Right cardiac atrium (tissue), 5 donors: ENCODE measurements at regions not wholly inside any gene's neighbourhood (a gene's known extent, or its start where the extent isn't known, plus 50 kb on each side); places are given as distances from the start of the nearest gene placed in this dataset.
A peak's percentile ranks its signal among the peaks of the same experiment; 100 is the strongest.

Experiments
- ATAC-seq, 2 donors: fragments of 200-7000 bp; cut with Tn5 transposase; one replicate each; pipeline versions ENCODE4 v1.8.0 to v1.9.1; 2020; ENCODE audit warnings: moderate library complexity in 2 of 2, mild to moderate bottlenecking in 1 of 2
- DNase-seq, 3 donors: peaks; one replicate each; pipeline ENCODE4 v3.0.0-alpha.2; 2020
- H3K27ac ChIP-seq: one replicate; pipeline ENCODE4 v1.5.1; 2013; ENCODE audit warnings: mild to moderate bottlenecking, low read length, control low read depth, moderate library complexity
- H3K27me3 ChIP-seq: one replicate; pipeline ENCODE4 v1.6.1; 2013; ENCODE audit not compliant: control insufficient read depth, insufficient read depth
- H3K4me1 ChIP-seq: one replicate; pipeline ENCODE4 v1.6.1; 2013; ENCODE audit warnings: low read length; ENCODE audit not compliant: control insufficient read depth, insufficient read depth
- H3K4me3 ChIP-seq: one replicate; pipeline ENCODE4 v1.5.1; 2013; ENCODE audit warnings: low read length, control low read depth
- H3K9me3 ChIP-seq: one replicate; pipeline ENCODE4 v1.6.1; 2013; ENCODE audit warnings: low read length; ENCODE audit not compliant: control insufficient read depth
- WGBS: extraction: QIAGEN DNeasy Blood & Tissue Kit; methylation state at CpG from one replicate; pipeline ENCODE4 v1.1.7; 2013; 5-methylcytosine and 5-hydroxymethylcytosine counted together
- intact Hi-C, 4 donors: fragments of 100-400 bp; cut with DNase I; formaldehyde crosslinking; loops; one replicate each; pipeline versions ENCODE4 v1.11.0 to v1.14.0; 2022 to 2023
- donor health status: healthy with polysubstance abuse.
- donor health status: DM: no; HTN: yes; CAD: no.
- donor health status: DM: no; HTN: no; CAD: no.
- donor health status: DM: no; HTN: yes; CAD: no; lungs with severe emphysema.
- donor health status: DM: yes; HTN: yes; CAD: no.

GRCh38 chr9:109904666-109905065 lies 124.7 kb downstream of the PALM2AKAP2 start:
- Histone ChIP-seq H3K27ac (no peak overlapping the region), H3K9me3 (no peaks in the 10 kb centered on the region), H3K4me1 (peaks cover 5% of the 10 kb centered on the region), H3K4me3 (no peak overlapping the region), H3K27me3 (no peaks in the 10 kb centered on the region)
- no peak for DNase-seq
- 74% methylated on average over 5 of the region's 5 CpGs for WGBS
- intact Hi-C loops, result loop anchor here in 3 of 4 donors (5.0 to 10.0 kb wide), 3 partner anchors 150 to 313 kb away; no protein-coding TSS in a partner anchor
- ATAC-seq, result no peak

- Histone ChIP-seq H3K9me3 (no peaks in the 10 kb centered on the region), H3K4me3 (no peak overlapping the region), H3K4me1 (peaks cover 6% of the 10 kb centered on the region), H3K27ac (no peak overlapping the region), H3K27me3 (no peaks in the 10 kb centered on the region)
- ATAC-seq, result no peak
- DNase-seq, result no peak
- WGBS, result 90% methylated on average over 9 of the region's 9 CpGs
- intact Hi-C loops, result loop anchor here in 2 of 4 donors (10.0 kb wide), 2 partner anchors 149 to 249 kb away; no protein-coding TSS in a partner anchor
Measured at GRCh38 chr9:109905472-109905871, 125.5 kb downstream of the PALM2AKAP2 start.

- WGBS, result 40% methylated on average over 2 of the region's 2 CpGs
- ATAC-seq (no peak), DNase-seq (no peak)
- intact Hi-C loops, result loop anchor here in 2 of 4 donors (10.0 kb wide), 2 partner anchors 148 to 248 kb away; no protein-coding TSS in a partner anchor
- Histone ChIP-seq H3K27ac (peak overlapping the region; percentile 80), H3K9me3 (no peaks in the 10 kb centered on the region), H3K4me1 (peaks cover 7% of the 10 kb centered on the region), H3K27me3 (no peaks in the 10 kb centered on the region), H3K4me3 (no peak overlapping the region)
Measured at GRCh38 chr9:109906766-109907382, 126.9 kb downstream of the PALM2AKAP2 start.

GRCh38 chr9:109907400-109907799 lies 127.4 kb downstream of the PALM2AKAP2 start:
- ATAC-seq (peak; percentile 79 to 93), DNase-seq (peak; percentile 64 to 67 (median 65))
- H3K4me3 ChIP-seq, result no peak overlapping the region
- peaks cover 7% of the 10 kb centered on the region for H3K4me1 ChIP-seq
- no peaks in the 10 kb centered on the region for H3K27me3 ChIP-seq
- H3K27ac ChIP-seq, result peak overlapping the region; percentile 80
- no peaks in the 10 kb centered on the region for H3K9me3 ChIP-seq
- 62% methylated on average over 5 of the region's 5 CpGs for WGBS
- intact Hi-C loops, result loop anchor here in 2 of 4 donors (10.0 kb wide), 2 partner anchors 147 to 247 kb away; no protein-coding TSS in a partner anchor

GRCh38 chr9:109907810-109908458 lies 127.9 kb downstream of the PALM2AKAP2 start:
- DNase-seq (peak in 1 of 3 donors; percentile 40), ATAC-seq (peak; percentile 31 to 57)
- H3K27ac ChIP-seq, result peak overlapping the region; percentile 73
- H3K27me3 ChIP-seq, result no peaks in the 10 kb centered on the region
- WGBS, result 66% methylated on average over 4 of the region's 4 CpGs
- intact Hi-C loops, result loop anchor here in 2 of 4 donors (10.0 kb wide), 2 partner anchors 147 to 247 kb away; no protein-coding TSS in a partner anchor
- H3K4me1 ChIP-seq, result peaks cover 7% of the 10 kb centered on the region
- H3K4me3 ChIP-seq, result no peak overlapping the region
- H3K9me3 ChIP-seq, result no peaks in the 10 kb centered on the region

GRCh38 chr9:109908459-109909390 lies 128.7 kb downstream of the PALM2AKAP2 start:
- Histone ChIP-seq H3K4me3 (no peak overlapping the region), H3K27me3 (no peaks in the 10 kb centered on the region), H3K27ac (peak overlapping the region; percentile 73), H3K9me3 (no peaks in the 10 kb centered on the region), H3K4me1 (peaks cover 9% of the 10 kb centered on the region)
- intact Hi-C loops, result loop anchor here in 2 of 4 donors (10.0 kb wide), 2 partner anchors 146 to 246 kb away; no protein-coding TSS in a partner anchor
- ATAC-seq (no peak), DNase-seq (no peak)
- WGBS, result 79% methylated on average over 12 of the region's 12 CpGs

GRCh38 chr9:109910671-109911518 lies 130.9 kb downstream of the PALM2AKAP2 start:
- ATAC-seq (peak; percentile 20 to 37), DNase-seq (no peak)
- intact Hi-C loops, result loop anchor here in 2 of 4 donors (5.0 kb wide), 2 partner anchors 136 to 146 kb away; no protein-coding TSS in a partner anchor
- Histone ChIP-seq H3K4me1 (peaks cover 8% of the 10 kb centered on the region), H3K4me3 (no peak overlapping the region), H3K27ac (peak overlapping the region; percentile 75), H3K9me3 (no peaks in the 10 kb centered on the region), H3K27me3 (no peaks in the 10 kb centered on the region)
- 54% methylated on average over 5 of the region's 5 CpGs for WGBS

- Histone ChIP-seq H3K4me3 (no peak overlapping the region), H3K27ac (peak overlapping the region; percentile 61), H3K4me1 (peaks cover 10% of the 10 kb centered on the region), H3K27me3 (no peaks in the 10 kb centered on the region), H3K9me3 (no peaks in the 10 kb centered on the region)
- ATAC-seq (peak; percentile 27 to 60), DNase-seq (no peak)
- WGBS, result 43% methylated on average over 4 of the region's 4 CpGs
- intact Hi-C loops, result loop anchor here in 2 of 4 donors (5.0 kb wide), 2 partner anchors 135 to 145 kb away; no protein-coding TSS in a partner anchor
Measured at GRCh38 chr9:109912082-109912582, 132.1 kb downstream of the PALM2AKAP2 start.

- no peaks in the 10 kb centered on the region for H3K27me3 ChIP-seq
- intact Hi-C loops, result loop anchor here in 2 of 4 donors (5.0 kb wide), 2 partner anchors 134 to 144 kb away; no protein-coding TSS in a partner anchor
- WGBS, result 50% methylated on average over 7 of the region's 7 CpGs
- ATAC-seq (no peak), DNase-seq (peak in 1 of 3 donors; percentile 49)
- no peaks in the 10 kb centered on the region for H3K9me3 ChIP-seq
- H3K27ac ChIP-seq, result peak overlapping the region; percentile 76
- H3K4me1 ChIP-seq, result peaks cover 15% of the 10 kb centered on the region
- no peak overlapping the region for H3K4me3 ChIP-seq
Measured at GRCh38 chr9:109912726-109913460, 132.9 kb downstream of the PALM2AKAP2 start.
